Keratinocyte (primary cell): ENCODE measurements at regions not wholly inside any gene's neighbourhood (a gene's known extent, or its start where the extent isn't known, plus 50 kb on each side); places are given as distances from the start of the nearest gene placed in this dataset.

Experiments used
- CTCF ChIP-seq, 3 experiments: IDR thresholded peaks in 1 of 3; conservative IDR thresholded peaks in 1 of 3; optimal IDR thresholded peaks in 1 of 3; 2 replicates in 2 of 3; 3 replicates in 1 of 3; pipeline versions ENCODE3 to v1.5.1; 2011; ENCODE audit warnings: low read length in 3 of 3, mild to moderate bottlenecking in 3 of 3, moderate library complexity in 2 of 3, control low read depth in 1 of 3, inconsistent platforms in 1 of 3; ENCODE audit not compliant: insufficient read depth in 2 of 3; ENCODE audit errors: extremely low read depth in 1 of 3
- EZH2 ChIP-seq: IDR thresholded peaks from one replicate; pipeline ENCODE4 v1.6.1; 2012; ENCODE audit warnings: inconsistent platforms, mild to moderate bottlenecking, low read length, moderate library complexity

DNA sequence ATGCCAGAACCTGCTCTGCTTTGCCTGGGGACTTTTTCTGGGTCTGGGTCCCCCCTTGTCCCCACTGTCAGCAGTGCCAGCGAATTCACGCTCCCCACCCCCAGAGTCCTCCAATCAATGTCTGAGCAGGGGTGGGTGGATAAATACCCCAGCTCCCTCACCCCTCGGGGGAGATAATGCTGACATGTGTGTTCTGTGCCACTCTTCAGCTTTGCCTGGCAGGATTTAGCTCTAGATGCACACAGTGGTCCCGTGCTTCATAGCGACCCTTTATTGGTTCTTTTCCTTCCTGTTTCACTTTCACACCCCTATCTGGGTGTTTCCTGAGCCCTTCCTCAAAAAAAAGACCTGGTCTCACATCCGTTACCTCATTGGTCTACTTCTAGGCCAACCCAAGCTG lies 277.0 kb downstream of the NPIPA8 start:
- TF ChIP-seq CTCF (optimal IDR thresholded peaks at IDR 0.05 in 1 of 3, IDR thresholded peaks at IDR 0.05 in 1 of 3, conservative IDR thresholded peaks at IDR 0.05 in 1 of 3; ENCODE audit: extremely low read depth in 1 of 3, insufficient read depth in 2 of 3, low read length in 3 of 3) = no peak
- no peak for TF ChIP-seq EZH2
